ENCODE measurements at regions not wholly inside any gene's neighbourhood (a gene's known extent, or its start where the extent isn't known, plus 50 kb on each side); places are given as distances from the start of the nearest gene placed in this dataset.

- H3K27ac Mint-ChIP-seq: no peak overlapping the region
- peaks cover under 1 to 10% of the 10 kb centered on the region in 2 donors for H3K27me3 Mint-ChIP-seq
- ATAC-seq (replicated peaks) (no peak), DNase-seq (no peak)
- no peaks in the 10 kb centered on the region for H3K36me3 Mint-ChIP-seq (ENCODE audit: insufficient read depth)
- peaks cover 0 to under 1% of the 10 kb centered on the region in 2 donors for H3K4me1 Mint-ChIP-seq (ENCODE audit: low read depth in 2 of 2)
- H3K9me3 Mint-ChIP-seq: no peaks in the 10 kb centered on the region
- no peak overlapping the region for H3K4me3 Mint-ChIP-seq
These were observed 93.4 kb downstream of the ZFP64 start for GRCh38 chr20:52098186-52098585.

- Mint-ChIP-seq H3K27ac (peak overlapping the region in 1 of 2 donors; percentile 20), H3K9me3 (no peaks in the 10 kb centered on the region), H3K36me3 (ENCODE audit: insufficient read depth) (no peaks in the 10 kb centered on the region), H3K4me1 (ENCODE audit: low read depth in 2 of 2) (no peaks in the 10 kb centered on the region), H3K27me3 (no peaks in the 10 kb centered on the region), H3K4me3 (no peak overlapping the region)
- no peak for ATAC-seq (replicated peaks)
- no peak for DNase-seq
These were observed 95.5 kb downstream of the ZFP64 start for GRCh38 chr20:52096117-52096516.

- H3K9me3 Mint-ChIP-seq: no peaks in the 10 kb centered on the region
- DNase-seq (no peak), ATAC-seq (replicated peaks) (no peak)
- no peaks in the 10 kb centered on the region for H3K36me3 Mint-ChIP-seq (ENCODE audit: insufficient read depth)
- H3K4me1 Mint-ChIP-seq (ENCODE audit: low read depth in 2 of 2): no peaks in the 10 kb centered on the region
- no peak overlapping the region for H3K27ac Mint-ChIP-seq
- H3K4me3 Mint-ChIP-seq: no peak overlapping the region
- no peaks in the 10 kb centered on the region for H3K27me3 Mint-ChIP-seq
These were observed 96.9 kb downstream of the ZFP64 start for GRCh38 chr20:52094693-52095092.

DNA sequence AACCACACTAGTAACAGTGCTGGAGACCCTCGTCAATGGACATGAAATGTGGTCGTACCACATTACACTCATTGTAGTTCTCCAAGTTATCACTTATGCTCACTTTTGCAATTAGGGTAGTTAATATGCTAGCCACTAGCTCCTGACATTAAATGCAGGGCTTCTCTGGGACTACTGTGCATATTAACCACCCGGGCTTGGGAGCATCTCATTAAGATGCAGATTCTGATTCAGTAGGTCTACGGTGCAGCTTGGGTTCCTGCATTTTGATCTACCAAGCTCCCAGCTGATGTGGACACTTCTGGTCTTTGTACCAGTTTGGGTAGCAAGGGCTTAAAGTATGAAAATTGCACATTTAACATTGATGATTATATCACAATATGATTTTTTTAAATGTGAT, 98.0 kb downstream of the ZFP64 start:
- Mint-ChIP-seq H3K4me1 (ENCODE audit: low read depth in 2 of 2) (no peaks in the 10 kb centered on the region), H3K9me3 (no peaks in the 10 kb centered on the region), H3K27me3 (no peaks in the 10 kb centered on the region), H3K4me3 (no peak overlapping the region), H3K27ac (no peak overlapping the region), H3K36me3 (ENCODE audit: insufficient read depth) (no peaks in the 10 kb centered on the region)
- no peak for ATAC-seq (replicated peaks)
- DNase-seq: no peak

- H3K4me3 Mint-ChIP-seq: no peak overlapping the region
- peaks cover 7% of the 10 kb centered on the region for H3K36me3 Mint-ChIP-seq (ENCODE audit: insufficient read depth)
- H3K27ac Mint-ChIP-seq: no peak overlapping the region
- H3K4me1 Mint-ChIP-seq (ENCODE audit: low read depth in 2 of 2): no peaks in the 10 kb centered on the region
- no peaks in the 10 kb centered on the region for H3K27me3 Mint-ChIP-seq
- no peak for DNase-seq
- ATAC-seq (replicated peaks): no peak
- H3K9me3 Mint-ChIP-seq: peaks cover 2 to 7% of the 10 kb centered on the region in 2 donors
These were observed 101.5 kb downstream of the ZFP64 start for GRCh38 chr20:52090035-52090434.

- DNase-seq: no peak
- ATAC-seq (replicated peaks): no peak
- Mint-ChIP-seq H3K27ac (no peak overlapping the region), H3K4me3 (no peak overlapping the region), H3K9me3 (peaks cover 2 to 7% of the 10 kb centered on the region in 2 donors), H3K36me3 (ENCODE audit: insufficient read depth) (peaks cover 12% of the 10 kb centered on the region), H3K27me3 (no peaks in the 10 kb centered on the region), H3K4me1 (ENCODE audit: low read depth in 2 of 2) (peaks cover 13 to 16% of the 10 kb centered on the region in 2 donors)
These were observed 104.1 kb downstream of the ZFP64 start for GRCh38 chr20:52087471-52087870.

- DNase-seq (no peak), ATAC-seq (replicated peaks) (no peak)
- Mint-ChIP-seq H3K4me3 (no peak overlapping the region), H3K27ac (no peak overlapping the region), H3K27me3 (no peaks in the 10 kb centered on the region), H3K36me3 (ENCODE audit: insufficient read depth) (peaks cover 12% of the 10 kb centered on the region), H3K4me1 (ENCODE audit: low read depth in 2 of 2) (peaks cover 18 to 22% of the 10 kb centered on the region in 2 donors), H3K9me3 (peaks cover 2 to 7% of the 10 kb centered on the region in 2 donors)
These were observed 104.7 kb downstream of the ZFP64 start for GRCh38 chr20:52086878-52087277.

- Mint-ChIP-seq H3K36me3 (ENCODE audit: insufficient read depth) (peaks cover 12% of the 10 kb centered on the region), H3K27ac (no peak overlapping the region), H3K4me1 (ENCODE audit: low read depth in 2 of 2) (peaks cover 19 to 25% of the 10 kb centered on the region in 2 donors), H3K9me3 (peaks cover 2 to 7% of the 10 kb centered on the region in 2 donors), H3K27me3 (no peaks in the 10 kb centered on the region), H3K4me3 (no peak overlapping the region)
- no peak for DNase-seq
- ATAC-seq (replicated peaks): no peak
These were observed 106.9 kb downstream of the ZFP64 start for GRCh38 chr20:52084727-52085126.

- DNase-seq (peak; percentile 54 to 59 (median 56)), ATAC-seq (replicated peaks) (peak; percentile 51)
- Mint-ChIP-seq H3K27me3 (no peaks in the 10 kb centered on the region), H3K9me3 (peaks cover 2 to 7% of the 10 kb centered on the region in 2 donors), H3K36me3 (ENCODE audit: insufficient read depth) (peaks cover 15% of the 10 kb centered on the region), H3K4me1 (ENCODE audit: low read depth in 2 of 2) (peaks cover 19 to 25% of the 10 kb centered on the region in 2 donors), H3K4me3 (peak overlapping the region; percentile 10 to 32), H3K27ac (peak overlapping the region; percentile 74 to 81)
These were observed 107.8 kb downstream of the ZFP64 start for GRCh38 chr20:52083627-52084232.

- peak; percentile 52 for ATAC-seq (replicated peaks)
- peak overlapping the region; percentile 74 to 81 for H3K27ac Mint-ChIP-seq
- H3K9me3 Mint-ChIP-seq: peaks cover 2 to 7% of the 10 kb centered on the region in 2 donors
- no peaks in the 10 kb centered on the region for H3K27me3 Mint-ChIP-seq
- H3K4me3 Mint-ChIP-seq: peak overlapping the region; percentile 33 to 49
- peaks cover 19 to 25% of the 10 kb centered on the region in 2 donors for H3K4me1 Mint-ChIP-seq (ENCODE audit: low read depth in 2 of 2)
- no peak for DNase-seq
- H3K36me3 Mint-ChIP-seq (ENCODE audit: insufficient read depth): peaks cover 16% of the 10 kb centered on the region
These were observed 109.0 kb downstream of the ZFP64 start for GRCh38 chr20:52082612-52083011.

GRCh38 chr20:52081791-52082190, 109.8 kb downstream of the ZFP64 start:
- ATAC-seq (replicated peaks) (no peak), DNase-seq (no peak)
- H3K9me3 Mint-ChIP-seq: no peaks in the 10 kb centered on the region
- no peaks in the 10 kb centered on the region for H3K27me3 Mint-ChIP-seq
- peaks cover 16% of the 10 kb centered on the region for H3K36me3 Mint-ChIP-seq (ENCODE audit: insufficient read depth)
- no peak overlapping the region for H3K4me3 Mint-ChIP-seq
- H3K27ac Mint-ChIP-seq: peak overlapping the region in 1 of 2 donors; percentile 81
- H3K4me1 Mint-ChIP-seq (ENCODE audit: low read depth in 2 of 2): peaks cover 19 to 25% of the 10 kb centered on the region in 2 donors

DNA sequence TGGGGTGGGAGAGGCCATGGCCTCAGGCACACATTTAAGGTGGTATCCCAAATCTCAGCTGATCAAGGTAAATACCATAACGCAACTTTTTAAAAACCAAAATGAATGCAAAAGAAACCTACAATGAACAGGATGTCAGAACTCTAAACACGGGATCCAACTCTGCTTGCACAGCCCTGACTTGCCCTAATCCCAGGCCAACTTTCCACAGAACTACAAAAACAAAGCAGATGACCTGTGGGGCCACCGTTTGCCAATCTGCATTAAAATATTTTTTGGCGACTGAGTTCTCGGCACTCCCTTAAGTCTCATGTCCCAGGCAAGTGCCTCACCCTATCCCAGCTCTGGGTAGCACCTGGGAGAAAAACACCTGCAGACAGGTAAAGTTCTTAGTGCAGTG, 110.5 kb downstream of the ZFP64 start:
- H3K27me3 Mint-ChIP-seq: no peaks in the 10 kb centered on the region
- DNase-seq: no peak
- H3K27ac Mint-ChIP-seq: peak overlapping the region in 1 of 2 donors; percentile 49
- no peak for ATAC-seq (replicated peaks)
- peaks cover 19 to 25% of the 10 kb centered on the region in 2 donors for H3K4me1 Mint-ChIP-seq (ENCODE audit: low read depth in 2 of 2)
- H3K36me3 Mint-ChIP-seq (ENCODE audit: insufficient read depth): peaks cover 12% of the 10 kb centered on the region
- H3K4me3 Mint-ChIP-seq: no peak overlapping the region
- no peaks in the 10 kb centered on the region for H3K9me3 Mint-ChIP-seq

- peak overlapping the region in 1 of 2 donors; percentile 46 for H3K27ac Mint-ChIP-seq
- no peaks in the 10 kb centered on the region for H3K9me3 Mint-ChIP-seq
- peaks cover 10% of the 10 kb centered on the region for H3K36me3 Mint-ChIP-seq (ENCODE audit: insufficient read depth)
- ATAC-seq (replicated peaks) (no peak), DNase-seq (no peak)
- peaks cover 15 to 17% of the 10 kb centered on the region in 2 donors for H3K4me1 Mint-ChIP-seq (ENCODE audit: low read depth in 2 of 2)
- no peaks in the 10 kb centered on the region for H3K27me3 Mint-ChIP-seq
- H3K4me3 Mint-ChIP-seq: no peak overlapping the region
These were observed 113.3 kb downstream of the ZFP64 start for GRCh38 chr20:52078289-52078688.

- Mint-ChIP-seq H3K36me3 (ENCODE audit: insufficient read depth) (peaks cover 4% of the 10 kb centered on the region), H3K4me3 (no peak overlapping the region), H3K27me3 (no peaks in the 10 kb centered on the region), H3K9me3 (no peaks in the 10 kb centered on the region), H3K4me1 (ENCODE audit: low read depth in 2 of 2) (no peaks in the 10 kb centered on the region), H3K27ac (no peak overlapping the region)
- no peak for DNase-seq
- no peak for ATAC-seq (replicated peaks)
These were observed 115.4 kb downstream of the ZFP64 start for GRCh38 chr20:52076164-52076563.

Measured in effector memory CD8-positive, alpha-beta T cell (primary cell).